Activated naive CD4-positive, alpha-beta T cell treated with anti-CD3 and anti-CD28 coated beads, Interleukin-2, amount 50 U/mL, for 24 hours (primary cell): ENCODE measurements at regions not wholly inside any gene's neighbourhood (a gene's known extent, or its start where the extent isn't known, plus 50 kb on each side); places are given as distances from the start of the nearest gene placed in this dataset.

Experiments used
- H3K27ac Mint-ChIP-seq: one replicate; pipeline ENCODE4 v1.8.0; 2021; ENCODE audit warnings: mild to moderate bottlenecking, mixed read lengths
- H3K27me3 Mint-ChIP-seq: one replicate; pipeline ENCODE4 v1.8.0; 2021; ENCODE audit warnings: mixed read lengths
- H3K36me3 Mint-ChIP-seq: one replicate; pipeline ENCODE4 v1.8.0; 2021; ENCODE audit warnings: mixed read lengths
- H3K4me1 Mint-ChIP-seq: one replicate; pipeline ENCODE4 v1.8.0; 2021; ENCODE audit warnings: mixed read lengths
- H3K4me3 Mint-ChIP-seq: one replicate; pipeline ENCODE4 v1.8.0; 2021; ENCODE audit warnings: mild to moderate bottlenecking, mixed read lengths
- H3K9me3 Mint-ChIP-seq: one replicate; pipeline ENCODE4 v1.8.0; 2021; ENCODE audit warnings: mixed read lengths

DNA sequence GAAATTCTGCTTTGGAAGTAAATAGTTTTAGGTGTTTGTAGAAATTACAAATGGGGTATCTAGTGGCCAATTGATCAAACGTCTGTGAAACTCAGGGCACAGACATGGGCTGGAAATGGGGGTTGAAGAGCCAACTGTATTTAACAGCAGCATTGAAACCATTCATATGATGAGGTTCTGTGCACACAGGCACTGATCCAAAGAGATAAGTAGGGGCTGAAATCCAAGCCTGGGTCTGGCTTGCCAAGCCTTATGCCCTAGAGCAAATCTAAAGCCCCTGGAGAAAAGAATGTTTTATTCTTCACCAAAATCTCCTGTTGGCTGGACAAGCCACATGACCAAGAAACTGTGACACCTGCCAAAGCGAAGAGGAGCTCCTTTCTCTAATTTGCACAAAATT is 67.6 kb upstream of the ST6GALNAC5 start:
- no peaks in the 10 kb centered on the region for H3K9me3 Mint-ChIP-seq
- H3K4me1 Mint-ChIP-seq = no peaks in the 10 kb centered on the region
- no peaks in the 10 kb centered on the region for H3K36me3 Mint-ChIP-seq
- no peak overlapping the region for H3K4me3 Mint-ChIP-seq
- H3K27ac Mint-ChIP-seq = no peak overlapping the region
- peaks cover 2% of the 10 kb centered on the region for H3K27me3 Mint-ChIP-seq

DNA sequence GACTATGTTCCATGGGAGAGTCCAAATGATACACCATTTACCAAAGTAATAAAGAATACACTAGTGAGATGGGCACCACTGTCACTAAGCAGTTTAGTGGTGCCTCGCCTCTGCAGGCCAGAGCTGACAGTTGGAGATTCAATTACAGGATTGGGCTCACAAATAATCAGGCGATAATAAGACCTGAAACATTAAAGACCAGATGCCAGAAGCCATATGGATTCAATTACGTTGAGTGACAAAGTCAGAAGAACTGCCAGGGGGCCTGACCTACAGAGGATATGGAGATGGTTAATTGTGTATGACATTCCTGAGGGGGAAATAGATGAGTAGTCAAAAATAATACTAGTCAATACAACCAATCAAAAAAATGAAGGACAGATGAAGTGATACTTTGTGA is 65.2 kb upstream of the ST6GALNAC5 start:
- H3K27ac Mint-ChIP-seq = no peak overlapping the region
- peaks cover 2% of the 10 kb centered on the region for H3K27me3 Mint-ChIP-seq
- H3K9me3 Mint-ChIP-seq = no peaks in the 10 kb centered on the region
- no peak overlapping the region for H3K4me3 Mint-ChIP-seq
- no peaks in the 10 kb centered on the region for H3K36me3 Mint-ChIP-seq
- no peaks in the 10 kb centered on the region for H3K4me1 Mint-ChIP-seq

DNA sequence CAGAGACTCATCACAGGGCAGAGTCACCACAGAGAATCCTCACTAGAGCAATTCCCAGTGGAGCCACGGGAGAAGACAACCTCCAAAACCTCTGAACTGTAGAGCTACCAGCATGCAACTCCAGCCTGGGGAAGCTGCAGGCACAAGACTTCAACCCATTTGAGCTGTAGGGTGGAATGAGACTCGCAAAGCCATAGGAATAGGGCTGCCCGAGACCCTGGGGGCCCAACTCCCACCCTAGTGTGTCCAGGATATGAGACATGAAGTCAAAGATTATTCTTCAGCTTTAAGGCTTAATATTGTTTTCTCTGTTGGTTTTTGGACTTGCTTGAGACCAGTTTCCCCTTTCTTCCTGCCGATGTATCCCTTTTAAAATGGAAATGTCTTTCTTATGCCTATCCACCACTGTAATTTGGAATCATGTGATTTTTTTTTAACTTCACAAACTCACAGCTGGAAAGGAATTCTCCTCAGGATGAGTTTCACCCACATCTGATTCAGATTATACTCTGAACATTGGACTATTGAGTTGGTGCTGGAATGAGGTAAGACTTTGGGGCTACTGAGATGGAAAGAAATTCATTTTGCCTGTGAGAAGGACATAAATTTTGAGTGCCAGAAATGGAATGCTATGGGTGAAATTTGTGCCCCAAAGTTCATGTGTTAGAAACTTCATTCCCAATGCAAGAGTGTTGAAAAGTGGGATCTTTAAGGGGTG is 59.6 kb upstream of the ST6GALNAC5 start:
- Mint-ChIP-seq H3K36me3 (no peaks in the 10 kb centered on the region), H3K9me3 (no peaks in the 10 kb centered on the region), H3K4me3 (no peak overlapping the region), H3K27me3 (peaks cover 2% of the 10 kb centered on the region), H3K4me1 (no peaks in the 10 kb centered on the region), H3K27ac (no peak overlapping the region)
